ENCODE measurements at regions not wholly inside any gene's neighbourhood (a gene's known extent, or its start where the extent isn't known, plus 50 kb on each side); places are given as distances from the start of the nearest gene placed in this dataset.
"Not testable (repeated sequence)": the region's sequence is repeated elsewhere in the genome, so short reads cannot be mapped to it uniquely, and the experiment has no call there.

- not testable (repeated sequence) for DNase-seq
Measured at GRCh38 chr5:93213111-93213794, 367.8 kb downstream of the NR2F1-AS1 start.

GRCh38 chr5:93209476-93209875 is 371.5 kb downstream of the NR2F1-AS1 start:
- DNase-seq = no peak

- DNase-seq = no peak
Measured at GRCh38 chr5:93208141-93208751, 372.8 kb downstream of the NR2F1-AS1 start.

GRCh38 chr5:93206203-93206602 is 374.8 kb downstream of the NR2F1-AS1 start:
- DNase-seq = no peak

- no peak for DNase-seq
Measured at GRCh38 chr5:93201061-93201460, 380.0 kb downstream of the NR2F1-AS1 start.

GRCh38 chr5:93196986-93197385 is 384.0 kb downstream of the NR2F1-AS1 start:
- no peak for DNase-seq

GRCh38 chr5:93193431-93194347 is 387.3 kb downstream of the NR2F1-AS1 start:
- DNase-seq = no peak

GRCh38 chr5:93192683-93193082 is 388.3 kb downstream of the NR2F1-AS1 start:
- no peak for DNase-seq

GRCh38 chr5:93192087-93192486 is 388.9 kb downstream of the NR2F1-AS1 start:
- DNase-seq = no peak

GRCh38 chr5:93191035-93191817 is 389.8 kb downstream of the NR2F1-AS1 start:
- no peak for DNase-seq

GRCh38 chr5:93189707-93190120 is 391.3 kb downstream of the NR2F1-AS1 start:
- DNase-seq = no peak

- no peak for DNase-seq
Measured at GRCh38 chr5:93188876-93189485, 392.0 kb downstream of the NR2F1-AS1 start.

- no peak for DNase-seq
Measured at GRCh38 chr5:93186076-93186682, 394.8 kb downstream of the NR2F1-AS1 start.

- no peak for DNase-seq
Measured at GRCh38 chr5:93184041-93184440, 397.0 kb downstream of the NR2F1-AS1 start.

GRCh38 chr5:93179466-93179865 is 401.6 kb downstream of the NR2F1-AS1 start:
- DNase-seq = no peak

GRCh38 chr5:93174930-93175329 is 406.1 kb downstream of the NR2F1-AS1 start:
- no peak for DNase-seq

- DNase-seq = no peak
Measured at GRCh38 chr5:93165559-93165958, 415.5 kb downstream of the NR2F1-AS1 start.

- no peak for DNase-seq
Measured at GRCh38 chr5:93164690-93165089, 416.3 kb downstream of the NR2F1-AS1 start.

GRCh38 chr5:93163010-93163663 is 417.9 kb downstream of the NR2F1-AS1 start:
- no peak for DNase-seq

- DNase-seq = no peak
Measured at GRCh38 chr5:93161661-93162654, 419.1 kb downstream of the NR2F1-AS1 start.
